Loucy (cell line): ENCODE measurements at regions not wholly inside any gene's neighbourhood (a gene's known extent, or its start where the extent isn't known, plus 50 kb on each side); places are given as distances from the start of the nearest gene placed in this dataset.
"Not testable (repeated sequence)": the region's sequence is repeated elsewhere in the genome, so short reads cannot be mapped to it uniquely, and the experiment has no call there.

Source experiments
- H2AFZ ChIP-seq: fragments of 200-600 bp; sonication (generic); 2 replicates; pipeline ENCODE4 v1.6.0; 2016; ENCODE audit warnings: antibody characterized with exemption, mild to moderate bottlenecking, low read length, moderate library complexity
- H3F3A ChIP-seq: fragments of 200-600 bp; 2 replicates; pipeline ENCODE4 v1.6.0; 2016; ENCODE audit warnings: antibody characterized with exemption, low read depth, mild to moderate bottlenecking
- H3K27me3 ChIP-seq: fragments of 200-600 bp; sonication (generic); 2 replicates; pipeline ENCODE4 v1.6.1; 2014; ENCODE audit warnings: low read length, mild to moderate bottlenecking; ENCODE audit not compliant: insufficient read depth, poor library complexity, severe bottlenecking
- H3K36me3 ChIP-seq: fragments of 200-600 bp; sonication (generic); 2 replicates; pipeline ENCODE4 v1.6.1; 2016; ENCODE audit warnings: low read length; ENCODE audit not compliant: insufficient read depth
- H3K4me1 ChIP-seq: fragments of 200-600 bp; sonication (generic); 2 replicates; pipeline ENCODE4 v1.5.1; 2014; ENCODE audit warnings: low read length, mild to moderate bottlenecking; ENCODE audit not compliant: insufficient read depth, poor library complexity, severe bottlenecking
- H3K4me2 ChIP-seq: fragments of 200-600 bp; sonication (generic); 2 replicates; pipeline ENCODE4 v1.6.0; 2014; ENCODE audit warnings: antibody characterized with exemption, low read length, low read depth, mild to moderate bottlenecking; ENCODE audit not compliant: poor library complexity, severe bottlenecking
- H3K4me3 ChIP-seq: fragments of 200-600 bp; sonication (generic); 2 replicates; pipeline ENCODE4 v1.5.1; 2014; ENCODE audit warnings: low read length, mild to moderate bottlenecking, mixed read lengths; ENCODE audit not compliant: poor library complexity, severe bottlenecking
- H3K79me2 ChIP-seq: fragments of 200-600 bp; sonication (generic); 2 replicates; pipeline ENCODE4 v1.6.1; 2014; ENCODE audit warnings: low read length; ENCODE audit not compliant: insufficient read depth
- H3K9ac ChIP-seq: fragments of 200-600 bp; sonication (generic); 2 replicates; pipeline ENCODE4 v1.6.0; 2014; ENCODE audit warnings: mild to moderate bottlenecking, low read depth, low read length, moderate library complexity; ENCODE audit not compliant: poor library complexity, severe bottlenecking
- H3K9me2 ChIP-seq: fragments of 200-600 bp; sonication (generic); replicated peaks from 2 replicates; pipeline ENCODE4 v1.6.1; 2016; ENCODE audit warnings: low read depth, low read length, mixed read lengths
- H3K9me3 ChIP-seq: fragments of 200-600 bp; sonication (generic); 2 replicates; pipeline ENCODE4 v1.6.1; 2014; ENCODE audit warnings: mild to moderate bottlenecking, antibody characterized with exemption, low read length, low read depth; ENCODE audit not compliant: insufficient read depth
- H4K20me1 ChIP-seq: fragments of 200-600 bp; sonication (generic); 2 replicates; pipeline ENCODE4 v1.6.0; 2014; ENCODE audit warnings: antibody characterized with exemption, low read length, mild to moderate bottlenecking; ENCODE audit not compliant: insufficient read depth, poor library complexity, severe bottlenecking
- CTCF ChIP-seq: fragments of 200-600 bp; sonication (generic); conservative IDR thresholded peaks from 2 replicates; pipeline ENCODE4 v1.5.1; 2014; ENCODE audit warnings: mild to moderate bottlenecking, antibody characterized with exemption, low read length
- EZH2phosphoT487 ChIP-seq: fragments of 200-600 bp; IDR thresholded peaks from 2 replicates; pipeline ENCODE4 v1.6.1; 2018; ENCODE audit warnings: antibody characterized with exemption, mild to moderate bottlenecking, moderate library complexity, borderline replicate concordance

- Histone ChIP-seq H4K20me1 (no peaks in the 10 kb centered on the region), H3K36me3 (no peaks in the 10 kb centered on the region), H3K79me2 (no peaks in the 10 kb centered on the region), H3K4me2 (no peak overlapping the region), H3K4me1 (peaks cover 10% of the 10 kb centered on the region), H2AFZ (no peak overlapping the region), H3K9me2 (no peaks in the 10 kb centered on the region), H3K27me3 (no peaks in the 10 kb centered on the region), H3K4me3 (no peak overlapping the region), H3K9me3 (no peaks in the 10 kb centered on the region), H3K9ac (no peak overlapping the region), H3F3A (no peaks in the 10 kb centered on the region)
- no peak for TF ChIP-seq EZH2phosphoT487
- TF ChIP-seq CTCF: no peak
Observed at GRCh38 chr6:155538708-155539390, 83.2 kb upstream of the NOX3 start.

GRCh38 chr6:155534678-155535077 lies 79.0 kb upstream of the NOX3 start:
- no peak overlapping the region for H3K4me2 ChIP-seq
- TF ChIP-seq EZH2phosphoT487 (no peak), CTCF (no peak)
- no peaks in the 10 kb centered on the region for H3F3A ChIP-seq
- no peaks in the 10 kb centered on the region for H3K9me2 ChIP-seq
- no peaks in the 10 kb centered on the region for H3K9me3 ChIP-seq
- H3K9ac ChIP-seq: no peak overlapping the region
- no peaks in the 10 kb centered on the region for H3K27me3 ChIP-seq
- no peaks in the 10 kb centered on the region for H3K4me1 ChIP-seq
- no peaks in the 10 kb centered on the region for H3K79me2 ChIP-seq
- H4K20me1 ChIP-seq: no peaks in the 10 kb centered on the region
- H2AFZ ChIP-seq: no peak overlapping the region
- H3K4me3 ChIP-seq: no peak overlapping the region
- no peaks in the 10 kb centered on the region for H3K36me3 ChIP-seq

GRCh38 chr6:155530219-155530834 lies 74.7 kb upstream of the NOX3 start:
- Histone ChIP-seq H3K36me3 (no peaks in the 10 kb centered on the region), H3K9me3 (no peaks in the 10 kb centered on the region), H4K20me1 (no peaks in the 10 kb centered on the region), H3K4me2 (no peak overlapping the region), H3K4me3 (no peak overlapping the region), H3K9ac (no peak overlapping the region), H3K9me2 (no peaks in the 10 kb centered on the region), H3K4me1 (peaks cover 11% of the 10 kb centered on the region), H3F3A (no peaks in the 10 kb centered on the region), H2AFZ (no peak overlapping the region), H3K27me3 (no peaks in the 10 kb centered on the region), H3K79me2 (no peaks in the 10 kb centered on the region)
- TF ChIP-seq EZH2phosphoT487 (no peak), CTCF (peak; percentile 80)

GRCh38 chr6:155529814-155530213 lies 74.2 kb upstream of the NOX3 start:
- H3K36me3 ChIP-seq, H3K9ac ChIP-seq, H3K27me3 ChIP-seq, H4K20me1 ChIP-seq, H3K79me2 ChIP-seq, H3K4me2 ChIP-seq, H3K9me3 ChIP-seq, H3F3A ChIP-seq, H3K9me2 ChIP-seq, H2AFZ ChIP-seq, H3K4me3 ChIP-seq: not testable (repeated sequence)
- H3K4me1 ChIP-seq: peaks cover 11% of the 10 kb centered on the region
